Neuronal stem cell (in vitro differentiated cells): ENCODE measurements at regions not wholly inside any gene's neighbourhood (a gene's known extent, or its start where the extent isn't known, plus 50 kb on each side); places are given as distances from the start of the nearest gene placed in this dataset.
A peak's percentile ranks its signal among the peaks of the same experiment; 100 is the strongest.

Experiments
- DNase-seq: peaks from one replicate; pipeline ENCODE4 v3.0.0-alpha.2; 2013; ENCODE audit warnings: low spot score
- H2AFZ ChIP-seq: one replicate; pipeline ENCODE4 v1.6.1; 2013; ENCODE audit warnings: mild to moderate bottlenecking, low read length, inconsistent platforms
- H2AK5ac ChIP-seq: 2 replicates; pipeline ENCODE4 v1.6.1; 2013; ENCODE audit warnings: low read depth, mild to moderate bottlenecking, inconsistent platforms, low read length, moderate library complexity, mixed read lengths
- H2BK120ac ChIP-seq: 2 replicates; pipeline ENCODE4 v1.6.1; 2013; ENCODE audit warnings: low read depth, mild to moderate bottlenecking, inconsistent platforms, low read length, moderate library complexity, mixed read lengths
- H2BK12ac ChIP-seq: one replicate; pipeline ENCODE4 v1.6.1; 2013; ENCODE audit warnings: low read length, inconsistent platforms
- H2BK15ac ChIP-seq: 2 replicates; pipeline ENCODE4 v1.6.1; 2013; ENCODE audit warnings: mild to moderate bottlenecking, low read length, inconsistent platforms, mixed read lengths
- H2BK5ac ChIP-seq: one replicate; pipeline ENCODE4 v1.6.1; 2013; ENCODE audit warnings: inconsistent platforms, mild to moderate bottlenecking, low read length, moderate library complexity
- H3K14ac ChIP-seq: one replicate; pipeline ENCODE4 v1.6.1; 2013; ENCODE audit warnings: low read length, inconsistent platforms
- H3K18ac ChIP-seq: 2 replicates; pipeline ENCODE4 v1.6.1; 2013; ENCODE audit warnings: low read length, inconsistent platforms
- H3K23ac ChIP-seq: 2 replicates; pipeline ENCODE4 v1.6.1; 2013; ENCODE audit warnings: low read depth, mild to moderate bottlenecking, mixed read lengths, low read length, inconsistent platforms; ENCODE audit not compliant: poor library complexity
- H3K27ac ChIP-seq: replicated peaks from 3 replicates; pipeline ENCODE4 v1.5.1; 2013; ENCODE audit warnings: low read length, inconsistent platforms
- H3K27me3 ChIP-seq, 3 experiments: 2 replicates each; pipeline ENCODE4 v1.6.1; 2013; ENCODE audit warnings: low read length in 3 of 3, mild to moderate bottlenecking in 2 of 3, inconsistent platforms in 1 of 3, low read depth in 1 of 3, mixed read lengths in 1 of 3, moderate library complexity in 1 of 3; ENCODE audit not compliant: control insufficient read depth in 3 of 3, insufficient read depth in 3 of 3
- H3K36me3 ChIP-seq, 2 donors: replicated peaks in 1 of 2; 2 replicates each; pipeline ENCODE4 v1.6.1; 2013; ENCODE audit warnings: low read length in 2 of 2; ENCODE audit not compliant: control insufficient read depth in 2 of 2, insufficient read depth in 2 of 2
- H3K4ac ChIP-seq: 2 replicates; pipeline ENCODE4 v1.6.1; 2013; ENCODE audit warnings: inconsistent platforms, mild to moderate bottlenecking, low read length, moderate library complexity
- H3K4me1 ChIP-seq, 2 donors: 1 replicate in 1 of 2; 2 replicates in 1 of 2; pipeline ENCODE4 v1.6.1; 2013; ENCODE audit warnings: low read length in 2 of 2, low read depth in 1 of 2; ENCODE audit not compliant: control insufficient read depth in 2 of 2, insufficient read depth in 1 of 2
- H3K4me2 ChIP-seq: one replicate; pipeline ENCODE4 v1.6.1; 2013; ENCODE audit warnings: mild to moderate bottlenecking, low read length, inconsistent platforms; ENCODE audit not compliant: insufficient read depth, poor library complexity, severe bottlenecking
- H3K4me3 ChIP-seq, 2 donors: 2 replicates each; pipeline ENCODE4 v1.5.1; 2013; ENCODE audit warnings: low read length in 2 of 2, mild to moderate bottlenecking in 2 of 2, inconsistent platforms in 1 of 2, moderate library complexity in 1 of 2
- H3K79me1 ChIP-seq: one replicate; pipeline ENCODE4 v1.6.1; 2013; ENCODE audit warnings: low read depth, mild to moderate bottlenecking, inconsistent platforms, low read length, moderate library complexity
- H3K9ac ChIP-seq: one replicate; pipeline ENCODE4 v1.6.1; 2013; ENCODE audit warnings: mild to moderate bottlenecking, low read depth, low read length, inconsistent platforms; ENCODE audit not compliant: poor library complexity
- H3K9me3 ChIP-seq, 2 donors: replicated peaks in 1 of 2; 2 replicates each; pipeline versions ENCODE3 to v1.6.1; 2013; ENCODE audit warnings: low read length in 2 of 2, mild to moderate bottlenecking in 2 of 2, inconsistent platforms in 1 of 2, low read depth in 1 of 2, mixed read lengths in 1 of 2, moderate library complexity in 1 of 2; ENCODE audit not compliant: control insufficient read depth in 2 of 2, insufficient read depth in 1 of 2
- H4K8ac ChIP-seq: one replicate; pipeline ENCODE4 v1.6.1; 2013; ENCODE audit warnings: low read depth, mild to moderate bottlenecking, inconsistent platforms, low read length, moderate library complexity
- H4K91ac ChIP-seq: one replicate; pipeline ENCODE4 v1.6.1; 2013; ENCODE audit warnings: low read length, low read depth, mild to moderate bottlenecking, inconsistent platforms; ENCODE audit not compliant: poor library complexity
- WGBS, 2 donors: extraction: QIAGEN DNeasy Blood & Tissue Kit; methylation state at CpG; one replicate each; pipeline ENCODE4 v1.1.7; 2013; ENCODE audit warnings: missing lambda C conversion rate in 2 of 2, mixed read lengths in 1 of 2; ENCODE audit not compliant: insufficient read length in 2 of 2, insufficient replicate concordance in 1 of 2; ENCODE audit errors: extremely low coverage in 2 of 2; 5-methylcytosine and 5-hydroxymethylcytosine counted together

- Histone ChIP-seq H2BK15ac (no peak overlapping the region), H4K8ac (no peak overlapping the region), H3K14ac (no peak overlapping the region), H3K4me2 (no peak overlapping the region), H4K91ac (no peak overlapping the region), H3K23ac (no peak overlapping the region), H2BK120ac (no peak overlapping the region), H3K9me3 (no peaks in the 10 kb centered on the region), H3K18ac (no peak overlapping the region), H2BK5ac (no peak overlapping the region), H3K27me3 (no peaks in the 10 kb centered on the region), H2BK12ac (no peak overlapping the region), H2AK5ac (no peak overlapping the region), H2AFZ (peak overlapping the region; percentile 80), H3K27ac (no peak overlapping the region), H3K4ac (no peak overlapping the region), H3K79me1 (no peaks in the 10 kb centered on the region), H3K36me3 (no peaks in the 10 kb centered on the region), H3K4me3 (peak overlapping the region in 1 of 2 donors; percentile 63), H3K9ac (no peak overlapping the region), H3K4me1 (peaks cover under 1 to 5% of the 10 kb centered on the region in 2 donors)
- no CpG with 5 or more reads among the region's 5 CpGs for WGBS, 2 donors
- peak; percentile 71 for DNase-seq
Measured at GRCh38 chr17:51371732-51372151, 111.4 kb downstream of the UTP18 start.

GRCh38 chr17:51372345-51373004 lies 112.1 kb downstream of the UTP18 start:
- DNase-seq, result no peak
- no peak overlapping the region for H4K8ac ChIP-seq
- no peak overlapping the region for H2BK120ac ChIP-seq
- H3K9me3 ChIP-seq, result no peaks in the 10 kb centered on the region
- no peak overlapping the region for H2BK5ac ChIP-seq
- no peak overlapping the region for H3K14ac ChIP-seq
- H3K18ac ChIP-seq, result no peak overlapping the region
- H2AK5ac ChIP-seq, result no peak overlapping the region
- H3K9ac ChIP-seq, result no peak overlapping the region
- H3K4me1 ChIP-seq, result peaks cover 1 to 5% of the 10 kb centered on the region in 2 donors
- no peaks in the 10 kb centered on the region for H3K79me1 ChIP-seq
- H3K4ac ChIP-seq, result no peak overlapping the region
- H3K4me3 ChIP-seq, result peak overlapping the region in 1 of 2 donors; percentile 63
- H2AFZ ChIP-seq, result peak overlapping the region; percentile 80
- no peak overlapping the region for H2BK12ac ChIP-seq
- H3K23ac ChIP-seq, result no peak overlapping the region
- no peaks in the 10 kb centered on the region for H3K27me3 ChIP-seq
- H3K4me2 ChIP-seq, result no peak overlapping the region
- no peak overlapping the region for H2BK15ac ChIP-seq
- no peak overlapping the region for H4K91ac ChIP-seq
- no peak overlapping the region for H3K27ac ChIP-seq
- H3K36me3 ChIP-seq, result no peaks in the 10 kb centered on the region
- no CpG with 5 or more reads among the region's 5 CpGs for WGBS, 2 donors

GRCh38 chr17:51373489-51374152 lies 113.3 kb downstream of the UTP18 start:
- no peak overlapping the region for H2BK120ac ChIP-seq
- no peak overlapping the region for H4K91ac ChIP-seq
- no peak overlapping the region for H3K14ac ChIP-seq
- no peak overlapping the region for H2BK5ac ChIP-seq
- WGBS, 2 donors, result no CpG with 5 or more reads among the region's 4 CpGs
- no peaks in the 10 kb centered on the region for H3K36me3 ChIP-seq
- H2AFZ ChIP-seq, result peak overlapping the region; percentile 80
- H3K23ac ChIP-seq, result no peak overlapping the region
- peaks cover 1 to 5% of the 10 kb centered on the region in 2 donors for H3K4me1 ChIP-seq
- H4K8ac ChIP-seq, result no peak overlapping the region
- no peak overlapping the region for H2BK12ac ChIP-seq
- no peaks in the 10 kb centered on the region for H3K79me1 ChIP-seq
- no peak for DNase-seq
- no peaks in the 10 kb centered on the region for H3K27me3 ChIP-seq
- no peak overlapping the region for H3K18ac ChIP-seq
- no peak overlapping the region for H3K4me3 ChIP-seq
- no peak overlapping the region for H3K4ac ChIP-seq
- no peak overlapping the region for H2AK5ac ChIP-seq
- H3K9me3 ChIP-seq, result no peaks in the 10 kb centered on the region
- no peak overlapping the region for H2BK15ac ChIP-seq
- H3K9ac ChIP-seq, result no peak overlapping the region
- H3K4me2 ChIP-seq, result no peak overlapping the region
- H3K27ac ChIP-seq, result no peak overlapping the region

GRCh38 chr17:51374209-51374608 lies 113.9 kb downstream of the UTP18 start:
- H2AFZ ChIP-seq, result no peak overlapping the region
- H3K18ac ChIP-seq, result no peak overlapping the region
- DNase-seq, result no peak
- no peaks in the 10 kb centered on the region for H3K9me3 ChIP-seq
- no peak overlapping the region for H4K91ac ChIP-seq
- H3K4me1 ChIP-seq, result peaks cover 1 to 5% of the 10 kb centered on the region in 2 donors
- no peaks in the 10 kb centered on the region for H3K36me3 ChIP-seq
- no peaks in the 10 kb centered on the region for H3K79me1 ChIP-seq
- H2BK12ac ChIP-seq, result no peak overlapping the region
- no peak overlapping the region for H3K4me2 ChIP-seq
- no peak overlapping the region for H2BK15ac ChIP-seq
- no peaks in the 10 kb centered on the region for H3K27me3 ChIP-seq
- no peak overlapping the region for H3K23ac ChIP-seq
- no CpG with 5 or more reads among the region's 4 CpGs for WGBS, 2 donors
- no peak overlapping the region for H3K4ac ChIP-seq
- no peak overlapping the region for H3K27ac ChIP-seq
- no peak overlapping the region for H2BK5ac ChIP-seq
- H2AK5ac ChIP-seq, result no peak overlapping the region
- no peak overlapping the region for H3K14ac ChIP-seq
- no peak overlapping the region for H4K8ac ChIP-seq
- no peak overlapping the region for H2BK120ac ChIP-seq
- no peak overlapping the region for H3K4me3 ChIP-seq
- no peak overlapping the region for H3K9ac ChIP-seq
